HS-5 (cell line): ENCODE measurements at regions not wholly inside any gene's neighbourhood (a gene's known extent, or its start where the extent isn't known, plus 50 kb on each side); places are given as distances from the start of the nearest gene placed in this dataset.

Experiments
- DNase-seq: peaks from one replicate; pipeline ENCODE4 v3.0.0-alpha.2; 2012; ENCODE audit warnings: low read depth

DNA sequence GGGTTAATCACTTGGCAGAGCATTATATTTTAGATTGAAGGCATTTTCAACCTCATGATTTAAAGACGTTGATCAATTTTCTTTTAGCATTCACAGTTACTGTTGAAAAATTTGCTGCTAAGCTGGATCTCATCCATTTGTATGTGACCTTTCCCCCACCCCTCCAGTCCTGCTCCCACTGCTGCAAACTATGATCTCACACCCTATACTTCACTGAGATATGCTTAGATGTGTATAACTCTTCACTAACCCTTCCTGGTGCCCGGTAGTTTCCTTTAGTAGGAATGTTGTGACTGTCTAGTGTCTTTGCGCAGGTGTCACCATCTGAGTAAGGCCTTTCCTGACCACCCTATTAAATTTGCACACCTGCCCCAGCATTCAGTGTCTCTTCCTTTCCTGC lies 67.0 kb upstream of the C1orf21 start:
- no peak for DNase-seq

- no peak for DNase-seq
Measured at GRCh38 chr1:184322253-184322652, 64.6 kb upstream of the C1orf21 start.

GRCh38 chr1:184324972-184325371 lies 61.9 kb upstream of the C1orf21 start:
- no peak for DNase-seq

DNA sequence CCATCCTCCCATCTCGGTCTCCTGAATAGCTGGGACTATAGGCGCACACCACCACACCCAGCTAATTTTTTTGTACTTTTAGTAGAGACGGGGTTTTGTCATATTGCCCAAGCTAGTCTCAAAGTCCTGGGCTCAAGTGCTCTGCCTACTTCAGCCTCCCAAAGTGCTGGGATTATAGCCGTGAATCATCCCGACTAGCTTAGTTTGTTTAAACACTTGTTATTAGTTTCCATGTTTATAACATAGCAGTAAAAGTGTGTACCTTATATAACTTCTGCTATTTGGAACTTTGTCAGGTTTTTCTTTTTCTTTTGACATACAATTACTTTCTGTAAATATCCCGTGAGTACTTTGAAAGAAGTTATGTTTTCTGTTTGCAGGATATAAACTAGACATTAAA lies 60.6 kb upstream of the C1orf21 start:
- no peak for DNase-seq

DNA sequence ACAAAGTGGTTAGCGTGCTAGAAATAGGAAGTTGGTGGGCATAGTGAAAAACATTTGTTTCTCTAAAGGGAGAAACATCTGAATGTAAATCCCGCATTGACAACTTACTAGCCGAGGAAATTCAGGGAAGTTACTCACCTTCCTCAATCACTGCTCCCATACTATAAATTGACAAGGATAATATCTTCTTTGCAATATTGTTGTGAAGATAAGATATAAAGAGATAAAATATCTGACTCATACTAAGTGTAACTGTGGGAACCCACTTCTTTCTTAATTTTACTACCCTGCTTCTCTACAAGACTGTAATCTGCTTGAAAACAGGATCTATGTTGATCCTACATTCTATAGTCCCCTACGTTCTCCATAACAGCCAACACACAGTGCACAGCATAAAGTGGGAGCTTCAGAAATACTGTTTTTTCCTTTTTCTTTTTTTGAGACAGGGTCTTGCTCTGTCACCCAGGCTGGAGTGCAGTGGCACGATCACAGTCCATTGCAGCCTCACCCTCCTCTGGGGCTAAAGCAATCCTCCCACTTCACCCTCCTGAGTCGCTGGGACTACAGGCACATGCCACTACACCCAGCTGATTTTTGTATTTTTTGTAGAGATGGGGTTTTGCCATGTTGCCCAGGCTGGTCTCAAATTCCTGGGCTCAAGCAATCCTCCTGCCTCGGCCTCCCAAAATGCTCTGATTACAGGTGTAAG lies 57.4 kb upstream of the C1orf21 start:
- DNase-seq: no peak

- DNase-seq: no peak
Measured at GRCh38 chr1:184329962-184330868, 56.6 kb upstream of the C1orf21 start.

GRCh38 chr1:184330875-184331274 lies 56.0 kb upstream of the C1orf21 start:
- no peak for DNase-seq
